Testis (tissue), 2 donors: ENCODE measurements at regions not wholly inside any gene's neighbourhood (a gene's known extent, or its start where the extent isn't known, plus 50 kb on each side); places are given as distances from the start of the nearest gene placed in this dataset.
A peak's percentile ranks its signal among the peaks of the same experiment; 100 is the strongest.

Source experiments
- DNase-seq: peaks from one replicate; pipeline ENCODE4 v3.0.0-alpha.2; 2019
- H3K27ac ChIP-seq, 2 donors: fragments of 200-600 bp; sonication (generic); one replicate each; pipeline ENCODE4 v1.5.1; 2019
- H3K27me3 ChIP-seq: fragments of 200-600 bp; sonication (generic); one replicate; pipeline ENCODE4 v1.5.1; 2019
- H3K36me3 ChIP-seq: fragments of 200-600 bp; sonication (generic); one replicate; pipeline ENCODE4 v1.5.1; 2017; ENCODE audit warnings: low read depth; ENCODE audit errors: missing control alignments
- H3K4me1 ChIP-seq: fragments of 200-600 bp; sonication (generic); one replicate; pipeline ENCODE4 v1.5.1; 2019
- H3K4me3 ChIP-seq, 2 donors: fragments of 200-600 bp; sonication (generic); one replicate each; pipeline ENCODE4 v1.5.1; 2017 to 2019
- H3K9me3 ChIP-seq: fragments of 200-600 bp; sonication (generic); one replicate; pipeline ENCODE4 v1.5.1; 2017
- POLR2A ChIP-seq: fragments of 450-650 bp; IDR thresholded peaks from one replicate; pipeline ENCODE4 v1.6.1; 2017; ENCODE audit warnings: antibody characterized with exemption, mild to moderate bottlenecking, moderate library complexity
- WGBS, 2 donors: methylation state at CpG; one replicate each; pipeline ENCODE4 v1.1.5; 2018; 5-methylcytosine and 5-hydroxymethylcytosine counted together
- intact Hi-C: fragments of 100-400 bp; cut with DNase I; formaldehyde crosslinking; loops from one replicate; pipeline ENCODE4 v1.15.1; 2023; ENCODE audit warnings: low total_unique reads
- small RNA-seq, 2 donors: library from RNA; depleted of rRNA; stranded (forward); fragments of <200 nt; gene quantifications; one replicate each; pipeline ENCODE3, GENCODE V24; 2016
- TF ChIP-seq, protein P1 (sequence below), 3 experiments: fragments of 450-650 bp in 2 of 3; fragments of 200-600 bp in 1 of 3; sonication (generic) in 1 of 3; IDR thresholded peaks; one replicate each; pipeline ENCODE4 v1.5.1; 2016 to 2019; ENCODE audit warnings: antibody characterized with exemption in 3 of 3, mild to moderate bottlenecking in 2 of 3, moderate library complexity in 1 of 3

DNA sequence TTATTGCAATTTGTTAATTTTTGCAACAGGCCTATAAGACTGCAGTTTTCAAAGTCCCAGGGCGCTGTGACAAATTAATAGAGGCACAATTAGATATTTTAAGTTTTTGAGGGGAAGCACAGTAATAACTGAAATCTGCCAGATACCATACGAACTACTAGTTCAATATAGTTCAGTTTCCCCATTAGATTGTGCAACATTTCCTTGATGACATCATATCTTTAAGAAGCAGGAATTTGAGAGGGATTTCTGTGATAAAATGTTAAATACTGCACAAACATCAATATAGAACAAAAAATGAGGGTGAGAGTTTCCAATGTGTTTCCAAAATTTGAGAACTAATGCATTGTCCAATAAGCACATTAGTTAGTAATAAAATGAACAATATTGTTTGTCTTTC is 56.7 kb upstream of the GRIN3A start:
- Histone ChIP-seq H3K4me1 (no peaks in the 10 kb centered on the region), H3K9me3 (no peaks in the 10 kb centered on the region), H3K4me3 (no peak overlapping the region), H3K36me3 (no peaks in the 10 kb centered on the region), H3K27ac (no peak overlapping the region), H3K27me3 (no peaks in the 10 kb centered on the region)
- intact Hi-C loops: no loop called here
- 90 to 94% methylated on average over 2 of the region's 2 CpGs for WGBS, 2 donors
- DNase-seq: no peak
- TF ChIP-seq, protein P1, sequence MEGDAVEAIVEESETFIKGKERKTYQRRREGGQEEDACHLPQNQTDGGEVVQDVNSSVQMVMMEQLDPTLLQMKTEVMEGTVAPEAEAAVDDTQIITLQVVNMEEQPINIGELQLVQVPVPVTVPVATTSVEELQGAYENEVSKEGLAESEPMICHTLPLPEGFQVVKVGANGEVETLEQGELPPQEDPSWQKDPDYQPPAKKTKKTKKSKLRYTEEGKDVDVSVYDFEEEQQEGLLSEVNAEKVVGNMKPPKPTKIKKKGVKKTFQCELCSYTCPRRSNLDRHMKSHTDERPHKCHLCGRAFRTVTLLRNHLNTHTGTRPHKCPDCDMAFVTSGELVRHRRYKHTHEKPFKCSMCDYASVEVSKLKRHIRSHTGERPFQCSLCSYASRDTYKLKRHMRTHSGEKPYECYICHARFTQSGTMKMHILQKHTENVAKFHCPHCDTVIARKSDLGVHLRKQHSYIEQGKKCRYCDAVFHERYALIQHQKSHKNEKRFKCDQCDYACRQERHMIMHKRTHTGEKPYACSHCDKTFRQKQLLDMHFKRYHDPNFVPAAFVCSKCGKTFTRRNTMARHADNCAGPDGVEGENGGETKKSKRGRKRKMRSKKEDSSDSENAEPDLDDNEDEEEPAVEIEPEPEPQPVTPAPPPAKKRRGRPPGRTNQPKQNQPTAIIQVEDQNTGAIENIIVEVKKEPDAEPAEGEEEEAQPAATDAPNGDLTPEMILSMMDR (IDR thresholded peaks at IDR 0.05): no peak
- no peak for TF ChIP-seq POLR2A

DNA sequence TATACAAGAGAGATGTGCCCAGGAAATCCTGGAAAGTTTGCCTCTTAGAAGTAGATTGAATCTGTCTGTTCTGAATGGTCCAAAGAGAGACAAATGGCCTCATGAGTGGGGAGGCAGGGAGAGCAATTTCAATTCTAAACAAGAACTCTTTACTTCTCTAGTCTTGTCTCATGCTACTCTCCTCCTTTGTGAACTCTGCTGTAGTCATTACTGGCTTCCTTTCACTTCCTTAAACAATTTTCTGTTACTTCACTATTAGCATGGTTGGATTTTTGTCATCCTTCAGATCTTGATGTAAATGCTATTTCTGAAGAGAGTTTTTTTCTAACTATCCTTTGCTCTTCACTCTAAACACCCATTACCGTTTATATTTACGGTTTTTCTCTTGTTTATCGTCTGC is 54.0 kb upstream of the GRIN3A start:
- H3K4me3 ChIP-seq: no peak overlapping the region
- DNase-seq: no peak
- TF ChIP-seq, protein P1 (IDR thresholded peaks at IDR 0.05): no peak
- no peak for TF ChIP-seq POLR2A
- intact Hi-C loops: no loop called here
- no peaks in the 10 kb centered on the region for H3K27me3 ChIP-seq
- no peak overlapping the region for H3K27ac ChIP-seq
- H3K9me3 ChIP-seq: no peaks in the 10 kb centered on the region
- 86 to 94% methylated on average over 3 of the region's 3 CpGs for WGBS, 2 donors
- no peaks in the 10 kb centered on the region for H3K4me1 ChIP-seq
- H3K36me3 ChIP-seq: no peaks in the 10 kb centered on the region

DNA sequence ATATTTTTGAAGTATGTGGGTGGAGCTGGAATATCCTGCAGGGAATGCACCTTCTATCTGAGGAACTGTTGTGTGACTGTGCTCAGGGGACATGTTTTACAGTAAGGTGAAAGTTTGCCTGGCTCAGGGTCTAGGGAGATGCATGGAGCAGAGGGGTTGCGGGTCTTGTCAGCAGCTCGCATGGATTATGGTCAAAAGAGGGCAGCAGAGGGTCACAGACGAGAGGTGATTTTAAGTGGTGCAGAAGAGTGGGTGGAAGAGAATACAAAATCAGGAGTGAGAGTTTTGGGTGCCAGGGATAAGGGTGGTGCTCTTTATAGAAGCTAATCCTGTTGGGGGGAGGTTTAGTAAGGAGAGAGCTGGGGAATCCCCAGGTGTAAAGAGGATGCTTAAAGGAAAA is 53.5 kb upstream of the GRIN3A start:
- Histone ChIP-seq H3K36me3 (no peaks in the 10 kb centered on the region), H3K4me3 (no peak overlapping the region), H3K27me3 (no peaks in the 10 kb centered on the region), H3K4me1 (no peaks in the 10 kb centered on the region), H3K27ac (no peak overlapping the region), H3K9me3 (no peaks in the 10 kb centered on the region)
- TF ChIP-seq POLR2A: no peak
- TF ChIP-seq, protein P1 (IDR thresholded peaks at IDR 0.05): peak in 2 of 3 experiments; percentile 18 to 23
- intact Hi-C loops: no loop called here
- 34 to 41% methylated on average over 3 of the region's 3 CpGs for WGBS, 2 donors
- peak; percentile 67 for DNase-seq

DNA sequence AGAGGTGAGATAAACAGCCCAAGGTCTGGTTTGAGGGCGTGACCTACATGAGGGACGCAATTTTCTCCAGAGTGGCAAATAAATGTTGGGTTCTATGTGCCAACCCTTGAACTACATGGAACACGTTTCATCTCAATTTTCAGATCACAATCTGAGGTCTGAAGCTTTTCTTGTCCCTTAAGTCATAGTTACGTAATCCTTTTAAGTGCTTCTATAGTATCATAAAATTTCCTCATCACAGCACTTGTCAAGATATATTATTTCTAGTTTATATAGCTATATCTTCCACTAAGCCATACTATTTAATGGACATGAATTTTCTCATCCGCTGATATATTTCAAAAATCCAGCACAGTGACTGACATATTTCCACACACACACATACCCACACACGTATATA is 53.1 kb upstream of the GRIN3A start:
- Histone ChIP-seq H3K4me1 (no peaks in the 10 kb centered on the region), H3K4me3 (no peak overlapping the region), H3K27ac (no peak overlapping the region), H3K27me3 (no peaks in the 10 kb centered on the region), H3K36me3 (no peaks in the 10 kb centered on the region), H3K9me3 (no peaks in the 10 kb centered on the region)
- TF ChIP-seq POLR2A: no peak
- TF ChIP-seq, protein P1 (IDR thresholded peaks at IDR 0.05): no peak
- WGBS, 2 donors: 82 to 88% methylated on average over 6 of the region's 6 CpGs
- intact Hi-C loops: no loop called here
- no peak for DNase-seq

Small RNA genes lying in the stretch of these regions (small RNA-seq; reads per million reads assigned to genes)
- 0 reads per million in 2 donors for gene RNU6-329P
